Smooth muscle cell (in vitro differentiated cells): ENCODE measurements at regions not wholly inside any gene's neighbourhood (a gene's known extent, or its start where the extent isn't known, plus 50 kb on each side); places are given as distances from the start of the nearest gene placed in this dataset.

ENCODE experiments used
- DNase-seq: peaks from one replicate; lab custom pipeline; 2025; ENCODE audit not compliant: unreplicated experiment; lab: John Stamatoyannopoulos, UW
- H2AFZ ChIP-seq: fragments of 200-600 bp; sonication (generic); 2 replicates; pipeline ENCODE4 v1.6.0; 2016; ENCODE audit warnings: antibody characterized with exemption, low read depth, mild to moderate bottlenecking
- H3F3A ChIP-seq: fragments of 200-600 bp; sonication (generic); 2 replicates; pipeline ENCODE4 v1.6.0; 2017; ENCODE audit warnings: antibody characterized with exemption, low read depth
- H3K27ac ChIP-seq: fragments of 200-600 bp; sonication (generic); 2 replicates; pipeline ENCODE4 v1.5.1; 2016; ENCODE audit warnings: low read depth, mild to moderate bottlenecking
- H3K27me3 ChIP-seq: fragments of 200-600 bp; sonication (generic); 2 replicates; pipeline ENCODE4 v1.6.1; 2016; ENCODE audit warnings: low read depth, mild to moderate bottlenecking
- H3K36me3 ChIP-seq: fragments of 200-600 bp; sonication (generic); 2 replicates; pipeline ENCODE4 v1.5.1; 2016; ENCODE audit warnings: low read depth
- H3K4me1 ChIP-seq: fragments of 200-600 bp; sonication (generic); 2 replicates; pipeline ENCODE4 v1.5.1; 2016; ENCODE audit warnings: low read depth
- H3K4me2 ChIP-seq: fragments of 200-600 bp; sonication (generic); 2 replicates; pipeline ENCODE4 v1.6.0; 2016; ENCODE audit warnings: mild to moderate bottlenecking
- H3K4me3 ChIP-seq: fragments of 200-600 bp; sonication (generic); 2 replicates; pipeline ENCODE4 v1.5.1; 2016; ENCODE audit warnings: mild to moderate bottlenecking
- H3K79me2 ChIP-seq: fragments of 200-600 bp; sonication (generic); 2 replicates; pipeline ENCODE4 v1.6.0; 2016; ENCODE audit warnings: low read depth, mild to moderate bottlenecking
- H3K9ac ChIP-seq: fragments of 200-600 bp; sonication (generic); 2 replicates; pipeline ENCODE4 v1.6.0; 2016; ENCODE audit warnings: low read depth
- H3K9me3 ChIP-seq: fragments of 200-600 bp; sonication (generic); replicated peaks from 2 replicates; pipeline ENCODE4 v1.5.1; 2016; ENCODE audit warnings: low read depth
- H4K20me1 ChIP-seq: fragments of 200-600 bp; sonication (generic); 2 replicates; pipeline ENCODE4 v1.6.0; 2016; ENCODE audit warnings: low read depth
- WGBS: methylation state at CpG from one replicate; pipeline ENCODE4 v1.1.7; 2016; ENCODE audit warnings: low lambda C conversion rate; 5-methylcytosine and 5-hydroxymethylcytosine counted together
- TF ChIP-seq, protein P1 (sequence below): fragments of 200-600 bp; sonication (generic); IDR thresholded peaks from 2 replicates; pipeline ENCODE4 v1.5.1; 2017; ENCODE audit warnings: borderline replicate concordance, mild to moderate bottlenecking, antibody characterized with exemption; ENCODE audit not compliant: insufficient read depth, poor library complexity, severe bottlenecking

- no peak overlapping the region for H3K4me2 ChIP-seq
- TF ChIP-seq, protein P1, sequence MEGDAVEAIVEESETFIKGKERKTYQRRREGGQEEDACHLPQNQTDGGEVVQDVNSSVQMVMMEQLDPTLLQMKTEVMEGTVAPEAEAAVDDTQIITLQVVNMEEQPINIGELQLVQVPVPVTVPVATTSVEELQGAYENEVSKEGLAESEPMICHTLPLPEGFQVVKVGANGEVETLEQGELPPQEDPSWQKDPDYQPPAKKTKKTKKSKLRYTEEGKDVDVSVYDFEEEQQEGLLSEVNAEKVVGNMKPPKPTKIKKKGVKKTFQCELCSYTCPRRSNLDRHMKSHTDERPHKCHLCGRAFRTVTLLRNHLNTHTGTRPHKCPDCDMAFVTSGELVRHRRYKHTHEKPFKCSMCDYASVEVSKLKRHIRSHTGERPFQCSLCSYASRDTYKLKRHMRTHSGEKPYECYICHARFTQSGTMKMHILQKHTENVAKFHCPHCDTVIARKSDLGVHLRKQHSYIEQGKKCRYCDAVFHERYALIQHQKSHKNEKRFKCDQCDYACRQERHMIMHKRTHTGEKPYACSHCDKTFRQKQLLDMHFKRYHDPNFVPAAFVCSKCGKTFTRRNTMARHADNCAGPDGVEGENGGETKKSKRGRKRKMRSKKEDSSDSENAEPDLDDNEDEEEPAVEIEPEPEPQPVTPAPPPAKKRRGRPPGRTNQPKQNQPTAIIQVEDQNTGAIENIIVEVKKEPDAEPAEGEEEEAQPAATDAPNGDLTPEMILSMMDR = no peak
- no peak overlapping the region for H2AFZ ChIP-seq
- H3F3A ChIP-seq = no peaks in the 10 kb centered on the region
- DNase-seq = no peak
- 91% methylated on average over 15 of the region's 15 CpGs for whole genome bisulfite sequencing
- no peaks in the 10 kb centered on the region for H3K9me3 ChIP-seq
- H3K79me2 ChIP-seq = no peaks in the 10 kb centered on the region
- H3K4me3 ChIP-seq = no peak overlapping the region
- no peak overlapping the region for H3K27ac ChIP-seq
- no peaks in the 10 kb centered on the region for H3K27me3 ChIP-seq
- no peaks in the 10 kb centered on the region for H4K20me1 ChIP-seq
- H3K4me1 ChIP-seq = no peaks in the 10 kb centered on the region
- H3K36me3 ChIP-seq = no peaks in the 10 kb centered on the region
- no peak overlapping the region for H3K9ac ChIP-seq
Observed at GRCh38 chr2:239728751-239729150, 296.4 kb downstream of the NDUFA10 start.

GRCh38 chr2:239727776-239728600 lies 297.2 kb downstream of the NDUFA10 start:
- H3K9me3 ChIP-seq = no peaks in the 10 kb centered on the region
- H3F3A ChIP-seq = no peaks in the 10 kb centered on the region
- H3K27me3 ChIP-seq = no peaks in the 10 kb centered on the region
- no peak overlapping the region for H3K27ac ChIP-seq
- H4K20me1 ChIP-seq = no peaks in the 10 kb centered on the region
- no peaks in the 10 kb centered on the region for H3K4me1 ChIP-seq
- H3K79me2 ChIP-seq = no peaks in the 10 kb centered on the region
- WGBS = 93% methylated on average over 30 of the region's 30 CpGs
- TF ChIP-seq, protein P1 = no peak
- no peak overlapping the region for H3K4me3 ChIP-seq
- no peaks in the 10 kb centered on the region for H3K36me3 ChIP-seq
- H2AFZ ChIP-seq = no peak overlapping the region
- DNase-seq = no peak
- H3K9ac ChIP-seq = no peak overlapping the region
- no peak overlapping the region for H3K4me2 ChIP-seq

- no peaks in the 10 kb centered on the region for H3K9me3 ChIP-seq
- WGBS = 90% methylated on average over 16 of the region's 16 CpGs
Observed at GRCh38 chr2:239727182-239727775, 297.9 kb downstream of the NDUFA10 start.

More at GRCh38 chr2:239727182-239727775, 297.9 kb downstream of the NDUFA10 start:
- Histone ChIP-seq H3K27ac (no peak overlapping the region), H3K4me2 (no peak overlapping the region), H3K27me3 (no peaks in the 10 kb centered on the region), H3K36me3 (no peaks in the 10 kb centered on the region), H3K4me1 (no peaks in the 10 kb centered on the region), H2AFZ (no peak overlapping the region), H3K9ac (no peak overlapping the region), H4K20me1 (no peaks in the 10 kb centered on the region), H3K4me3 (no peak overlapping the region), H3K79me2 (no peaks in the 10 kb centered on the region), H3F3A (no peaks in the 10 kb centered on the region)
- TF ChIP-seq, protein P1 = no peak
- no peak for DNase-seq
